ENCODE measurements at regions not wholly inside any gene's neighbourhood (a gene's known extent, or its start where the extent isn't known, plus 50 kb on each side); places are given as distances from the start of the nearest gene placed in this dataset.

GRCh38 chr9:74404620-74405019, 92.5 kb upstream of the RORB start:
- in situ Hi-C loops (cut with MboI; ENCODE audit: low sequenced_read_pairs in 4 of 4) (no loop called here), intact Hi-C loops (cut with DNase I; ENCODE audit: low total_unique reads) (no loop called here)
- DNase-seq: no peak

GRCh38 chr9:74407166-74407565, 90.0 kb upstream of the RORB start:
- no peak overlapping the region for H3K27ac ChIP-seq
- no peak overlapping the region for H3K4me3 ChIP-seq
- no peak for TF ChIP-seq POLR2A (IDR thresholded peaks at IDR 0.05)
- no peak for TF ChIP-seq CTCF (IDR thresholded peaks at IDR 0.05 in 4 of 5, conservative IDR thresholded peaks at IDR 0.05 in 1 of 5)
- intact Hi-C loops (cut with DNase I; ENCODE audit: low total_unique reads): no loop called here
- DNase-seq: no peak
- ATAC-seq: no peak
- no peaks in the 10 kb centered on the region for H3K36me3 ChIP-seq
- no peaks in the 10 kb centered on the region for H3K27me3 ChIP-seq
- no peaks in the 10 kb centered on the region for H3K4me1 ChIP-seq
- H3K9me3 ChIP-seq: no peaks in the 10 kb centered on the region
- in situ Hi-C loops (cut with MboI; ENCODE audit: low sequenced_read_pairs in 4 of 4): no loop called here

More at GRCh38 chr9:74404620-74405019, 92.5 kb upstream of the RORB start:
- no peak for TF ChIP-seq CTCF (IDR thresholded peaks at IDR 0.05 in 4 of 5, conservative IDR thresholded peaks at IDR 0.05 in 1 of 5)
- TF ChIP-seq POLR2A (IDR thresholded peaks at IDR 0.05): no peak
- no peak for ATAC-seq
- no peak overlapping the region for H3K27ac ChIP-seq
- no peaks in the 10 kb centered on the region for H3K36me3 ChIP-seq
- H3K4me3 ChIP-seq: no peak overlapping the region
- H3K9me3 ChIP-seq: no peaks in the 10 kb centered on the region
- H3K27me3 ChIP-seq: no peaks in the 10 kb centered on the region
- H3K4me1 ChIP-seq: no peaks in the 10 kb centered on the region

GRCh38 chr9:74412236-74412979, 84.7 kb upstream of the RORB start:
- Histone ChIP-seq H3K4me3 (no peak overlapping the region), H3K27ac (no peak overlapping the region), H3K4me1 (no peaks in the 10 kb centered on the region), H3K27me3 (no peaks in the 10 kb centered on the region), H3K36me3 (no peaks in the 10 kb centered on the region), H3K9me3 (no peaks in the 10 kb centered on the region)
- intact Hi-C loops (cut with DNase I; ENCODE audit: low total_unique reads): no loop called here
- in situ Hi-C loops (cut with MboI; ENCODE audit: low sequenced_read_pairs in 4 of 4): no loop called here
- TF ChIP-seq CTCF (IDR thresholded peaks at IDR 0.05 in 4 of 5, conservative IDR thresholded peaks at IDR 0.05 in 1 of 5) (no peak), POLR2A (IDR thresholded peaks at IDR 0.05) (no peak)
- DNase-seq (no peak), ATAC-seq (no peak)

- in situ Hi-C loops (cut with MboI; ENCODE audit: low sequenced_read_pairs in 4 of 4) (no loop called here), intact Hi-C loops (cut with DNase I; ENCODE audit: low total_unique reads) (no loop called here)
- Histone ChIP-seq H3K27ac (no peak overlapping the region), H3K4me3 (no peak overlapping the region), H3K4me1 (no peaks in the 10 kb centered on the region), H3K9me3 (no peaks in the 10 kb centered on the region), H3K36me3 (no peaks in the 10 kb centered on the region), H3K27me3 (no peaks in the 10 kb centered on the region)
- no peak for DNase-seq
- TF ChIP-seq POLR2A (IDR thresholded peaks at IDR 0.05) (no peak), CTCF (IDR thresholded peaks at IDR 0.05 in 4 of 5, conservative IDR thresholded peaks at IDR 0.05 in 1 of 5) (no peak)
- no peak for ATAC-seq
Observed at GRCh38 chr9:74413876-74414275, 83.3 kb upstream of the RORB start.

GRCh38 chr9:74414325-74414724, 82.8 kb upstream of the RORB start:
- ATAC-seq: no peak
- Histone ChIP-seq H3K27ac (no peak overlapping the region), H3K27me3 (no peaks in the 10 kb centered on the region), H3K4me3 (no peak overlapping the region), H3K36me3 (no peaks in the 10 kb centered on the region), H3K9me3 (no peaks in the 10 kb centered on the region), H3K4me1 (no peaks in the 10 kb centered on the region)
- no peak for DNase-seq
- TF ChIP-seq POLR2A (IDR thresholded peaks at IDR 0.05) (no peak), CTCF (IDR thresholded peaks at IDR 0.05 in 4 of 5, conservative IDR thresholded peaks at IDR 0.05 in 1 of 5) (no peak)
- intact Hi-C loops (cut with DNase I; ENCODE audit: low total_unique reads) (no loop called here), in situ Hi-C loops (cut with MboI; ENCODE audit: low sequenced_read_pairs in 4 of 4) (no loop called here)

Measured in gastrocnemius medialis (tissue), 4 donors.